Spleen (tissue), 11 donors: ENCODE measurements at regions not wholly inside any gene's neighbourhood (a gene's known extent, or its start where the extent isn't known, plus 50 kb on each side); places are given as distances from the start of the nearest gene placed in this dataset.
"Not testable (repeated sequence)": the region's sequence is repeated elsewhere in the genome, so short reads cannot be mapped to it uniquely, and the experiment has no call there.

ENCODE experiments used
- DNase-seq: peaks from one replicate; pipeline ENCODE4 v3.0.0-alpha.2; 2020
- H3K27ac ChIP-seq, 8 donors: fragments of 200-600 bp; sonication (generic) in 7 of 8; 1 replicate in 4 of 8; 2 replicates in 4 of 8; pipeline versions ENCODE4 v1.5.0 to v1.8.0; 2016 to 2021; ENCODE audit warnings: inconsistent platforms in 4 of 8, mild to moderate bottlenecking in 4 of 8, moderate library complexity in 1 of 8
- H3K27me3 ChIP-seq, 7 donors: fragments of 200-600 bp; sonication (generic) in 6 of 7; replicated peaks in 1 of 7; 1 replicate in 4 of 7; 2 replicates in 3 of 7; pipeline versions ENCODE4 v1.5.0 to v1.8.0; 2016 to 2021; ENCODE audit warnings: inconsistent platforms in 3 of 7, mild to moderate bottlenecking in 1 of 7
- H3K36me3 ChIP-seq, 6 donors: fragments of 200-600 bp; sonication (generic) in 5 of 6; 1 replicate in 4 of 6; 2 replicates in 2 of 6; pipeline versions ENCODE4 v1.5.0 to v1.8.0; 2016 to 2021; ENCODE audit warnings: inconsistent platforms in 2 of 6
- H3K4me1 ChIP-seq, 6 donors: fragments of 200-600 bp; sonication (generic) in 5 of 6; 1 replicate in 3 of 6; 2 replicates in 3 of 6; pipeline versions ENCODE4 v1.5.0 to v1.8.0; 2016 to 2021; ENCODE audit warnings: inconsistent platforms in 3 of 6
- H3K4me3 ChIP-seq, 8 donors: fragments of 200-600 bp; sonication (generic) in 7 of 8; 1 replicate in 4 of 8; 2 replicates in 4 of 8; pipeline versions ENCODE4 v1.5.0 to v1.8.0; 2016 to 2021; ENCODE audit warnings: inconsistent platforms in 4 of 8, mild to moderate bottlenecking in 4 of 8, moderate library complexity in 2 of 8
- H3K9me3 ChIP-seq, 8 donors: fragments of 200-600 bp; sonication (generic) in 7 of 8; 1 replicate in 4 of 8; 2 replicates in 4 of 8; pipeline versions ENCODE4 v1.5.0 to v1.8.0; 2016 to 2021; ENCODE audit warnings: inconsistent platforms in 4 of 8
- POLR2A ChIP-seq, 3 donors: fragments of 450-650 bp; IDR thresholded peaks; one replicate each; pipeline ENCODE4 v1.5.1; 2017; ENCODE audit warnings: antibody characterized with exemption in 3 of 3, mild to moderate bottlenecking in 1 of 3
- POLR2AphosphoS5 ChIP-seq, 3 donors: sonication (generic); formaldehyde crosslinking; IDR thresholded peaks; one replicate each; pipeline ENCODE4 v1.5.1; 2017; ENCODE audit warnings: antibody characterized with exemption in 3 of 3
- WGBS, 5 donors: extraction: QIAGEN DNeasy Blood & Tissue Kit in 3 of 5; methylation state at CpG; one replicate each; pipeline versions ENCODE4 v1.1.5 to v1.1.7; 2013 to 2018; 5-methylcytosine and 5-hydroxymethylcytosine counted together
- intact Hi-C: fragments of 100-400 bp; cut with DNase I; formaldehyde crosslinking; loops from one replicate; pipeline ENCODE4 v1.15.0; 2023; ENCODE audit warnings: low total_unique reads
- TF ChIP-seq, protein P1 (sequence below), 11 experiments: fragments of 200-600 bp in 7 of 11; fragments of 450-650 bp in 4 of 11; sonication (generic) in 4 of 11; IDR thresholded peaks in 8 of 11; conservative IDR thresholded peaks in 3 of 11; 1 replicate in 7 of 11; 2 replicates in 4 of 11; pipeline versions ENCODE4 v1.4.0 to v1.8.0; 2016 to 2021; ENCODE audit warnings: antibody characterized with exemption in 11 of 11, inconsistent platforms in 4 of 11, mild to moderate bottlenecking in 1 of 11
- donor health status: healthy with polysubstance abuse.
- donor health status: DM: no; HTN: no; CAD: no; lungs with moderate emphysema.
- donor health status: DM: no; HTN: no; CAD: no.
- donor health status: Bipolar disorder and iron deficiency.
- donor health status: healthy.
- donor health status: DM: no; HTN: no; CAD: no.
- donor health status: DM: yes; HTN: yes; CAD: no.

DNA sequence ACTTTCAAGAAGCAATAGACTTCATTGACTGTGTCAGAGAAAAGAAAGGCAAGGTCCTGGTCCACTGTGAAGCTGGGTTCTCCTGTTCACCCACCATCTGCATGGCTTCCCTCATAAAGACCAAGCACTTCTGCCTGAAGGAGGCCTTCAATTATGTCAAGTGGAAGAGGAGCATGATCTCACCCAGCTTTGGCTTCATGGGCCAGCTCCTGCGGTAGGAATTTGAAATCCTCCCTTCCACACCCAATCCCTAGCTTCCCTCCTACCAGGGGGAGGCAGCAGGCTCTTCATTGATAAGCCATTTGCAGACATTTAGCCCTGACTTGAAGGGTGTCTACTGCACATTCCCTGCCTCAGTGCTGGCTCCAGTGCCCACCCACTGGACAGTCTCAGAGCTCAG is 84.3 kb upstream of the RHOU start:
- Histone ChIP-seq H3K4me3 (no peak overlapping the region), H3K4me1 (peaks cover 16 to 27% (median 22%) of the 10 kb centered on the region in 6 donors), H3K36me3 (no peaks in the 10 kb centered on the region), H3K27ac (no peak overlapping the region), H3K27me3 (peaks cover 6 to 95% (median 79%) of the 10 kb centered on the region in 7 donors), H3K9me3 (no peaks in the 10 kb centered on the region)
- TF ChIP-seq POLR2A (IDR thresholded peaks at IDR 0.05) (no peak), POLR2AphosphoS5 (IDR thresholded peaks at IDR 0.05) (no peak)
- TF ChIP-seq, protein P1, sequence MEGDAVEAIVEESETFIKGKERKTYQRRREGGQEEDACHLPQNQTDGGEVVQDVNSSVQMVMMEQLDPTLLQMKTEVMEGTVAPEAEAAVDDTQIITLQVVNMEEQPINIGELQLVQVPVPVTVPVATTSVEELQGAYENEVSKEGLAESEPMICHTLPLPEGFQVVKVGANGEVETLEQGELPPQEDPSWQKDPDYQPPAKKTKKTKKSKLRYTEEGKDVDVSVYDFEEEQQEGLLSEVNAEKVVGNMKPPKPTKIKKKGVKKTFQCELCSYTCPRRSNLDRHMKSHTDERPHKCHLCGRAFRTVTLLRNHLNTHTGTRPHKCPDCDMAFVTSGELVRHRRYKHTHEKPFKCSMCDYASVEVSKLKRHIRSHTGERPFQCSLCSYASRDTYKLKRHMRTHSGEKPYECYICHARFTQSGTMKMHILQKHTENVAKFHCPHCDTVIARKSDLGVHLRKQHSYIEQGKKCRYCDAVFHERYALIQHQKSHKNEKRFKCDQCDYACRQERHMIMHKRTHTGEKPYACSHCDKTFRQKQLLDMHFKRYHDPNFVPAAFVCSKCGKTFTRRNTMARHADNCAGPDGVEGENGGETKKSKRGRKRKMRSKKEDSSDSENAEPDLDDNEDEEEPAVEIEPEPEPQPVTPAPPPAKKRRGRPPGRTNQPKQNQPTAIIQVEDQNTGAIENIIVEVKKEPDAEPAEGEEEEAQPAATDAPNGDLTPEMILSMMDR (IDR thresholded peaks at IDR 0.05 in 8 of 11, conservative IDR thresholded peaks at IDR 0.05 in 3 of 11), result no peak
- intact Hi-C loops, result no loop called here
- no peak for DNase-seq
- whole genome bisulfite sequencing, 5 donors, result 40 to 100% (median 79%) methylated on average over 1 of the region's 1 CpG

DNA sequence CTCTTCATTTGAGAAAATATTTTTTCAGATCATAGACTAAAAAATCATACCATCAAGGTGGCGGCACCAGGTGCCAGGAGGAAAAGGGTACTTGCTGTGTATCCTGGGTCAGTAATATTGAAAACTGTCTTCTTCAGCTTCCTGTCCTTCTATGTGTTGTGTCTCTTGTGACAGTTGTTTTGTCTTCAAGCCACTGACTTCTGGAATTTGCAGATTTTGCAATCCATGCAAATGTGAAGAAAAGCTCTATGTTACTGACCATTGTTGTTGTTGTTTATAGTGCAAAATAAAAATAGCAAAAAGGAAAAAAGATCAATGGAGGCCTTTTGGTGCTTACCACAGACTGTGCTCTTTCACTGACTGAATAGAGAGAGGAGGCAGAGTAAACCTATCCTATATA is 83.2 kb upstream of the RHOU start:
- no peak for DNase-seq
- Histone ChIP-seq H3K27ac (no peak overlapping the region), H3K36me3 (no peaks in the 10 kb centered on the region), H3K4me1 (peaks cover 12 to 21% (median 17%) of the 10 kb centered on the region in 6 donors), H3K9me3 (no peaks in the 10 kb centered on the region), H3K4me3 (no peak overlapping the region), H3K27me3 (peaks cover 6 to 99% (median 75%) of the 10 kb centered on the region in 7 donors)
- intact Hi-C loops, result no loop called here
- 75 to 90% (median 81%) methylated on average over 1 of the region's 1 CpG for WGBS, 5 donors
- TF ChIP-seq POLR2AphosphoS5 (IDR thresholded peaks at IDR 0.05), result no peak
- TF ChIP-seq, protein P1 (IDR thresholded peaks at IDR 0.05 in 8 of 11, conservative IDR thresholded peaks at IDR 0.05 in 3 of 11), result no peak
- TF ChIP-seq POLR2A (IDR thresholded peaks at IDR 0.05), result no peak

DNA sequence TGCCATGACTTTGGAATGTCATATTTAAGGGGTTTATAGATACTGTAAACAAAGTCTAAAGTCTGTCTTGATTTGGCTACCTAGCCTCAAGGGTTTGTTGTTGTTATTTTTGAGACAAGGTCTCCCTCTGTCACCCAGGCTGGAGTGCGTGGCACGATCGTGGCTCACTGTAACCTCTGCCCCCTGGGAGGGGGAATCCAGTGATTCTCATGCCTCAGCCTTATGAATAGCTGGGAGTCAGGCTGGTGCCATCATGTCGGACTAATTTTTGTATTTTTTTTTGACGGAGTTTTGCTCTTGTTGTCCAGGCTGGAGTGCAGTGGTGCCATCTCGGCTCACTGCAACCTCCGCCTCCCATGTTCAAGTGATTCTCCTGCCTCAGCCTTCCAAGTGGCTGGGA is 82.2 kb upstream of the RHOU start:
- Histone ChIP-seq H3K27me3 (peaks cover 3 to 90% (median 66%) of the 10 kb centered on the region in 7 donors), H3K4me1 (peaks cover 2 to 11% (median 7%) of the 10 kb centered on the region in 6 donors)
- WGBS, 5 donors, result 87 to 95% (median 91%) methylated on average over 7 of the region's 7 CpGs
- DNase-seq, intact Hi-C loops, H3K9me3 ChIP-seq, H3K27ac ChIP-seq, H3K4me3 ChIP-seq, H3K36me3 ChIP-seq: not testable (repeated sequence)

DNA sequence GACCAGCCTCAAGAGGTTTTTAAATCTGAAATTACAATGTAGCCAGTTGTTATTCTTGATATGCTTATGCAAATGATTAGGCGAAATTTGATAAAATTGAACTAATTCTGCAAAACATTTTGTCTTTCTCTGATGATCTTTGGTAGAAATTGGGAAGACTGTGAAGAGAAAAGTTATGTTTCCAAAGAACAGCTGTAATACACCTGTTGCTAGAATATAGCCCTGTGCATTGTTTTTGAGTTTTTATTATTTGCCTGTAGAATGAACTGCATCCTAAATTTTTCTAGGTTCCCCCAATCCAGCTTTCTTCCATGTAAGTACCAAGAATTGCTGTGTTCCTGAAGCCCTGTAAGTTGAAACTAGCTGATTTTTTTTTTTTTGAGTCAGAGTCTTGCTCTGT is 81.5 kb upstream of the RHOU start:
- no peak overlapping the region for H3K4me3 ChIP-seq
- no peak overlapping the region for H3K27ac ChIP-seq
- WGBS, 5 donors, result 85 to 95% (median 90%) methylated on average over 1 of the region's 1 CpG
- H3K9me3 ChIP-seq, result no peaks in the 10 kb centered on the region
- peaks cover 0 to 83% (median 59%) of the 10 kb centered on the region in 7 donors for H3K27me3 ChIP-seq
- TF ChIP-seq, protein P1 (IDR thresholded peaks at IDR 0.05 in 8 of 11, conservative IDR thresholded peaks at IDR 0.05 in 3 of 11), result no peak
- TF ChIP-seq POLR2A (IDR thresholded peaks at IDR 0.05) (no peak), POLR2AphosphoS5 (IDR thresholded peaks at IDR 0.05) (no peak)
- no peak for DNase-seq
- intact Hi-C loops, result no loop called here
- H3K4me1 ChIP-seq, result peaks cover 0 to 4% (median 1%) of the 10 kb centered on the region in 6 donors
- no peaks in the 10 kb centered on the region for H3K36me3 ChIP-seq
